CD14-positive monocyte (primary cell): ENCODE measurements at regions not wholly inside any gene's neighbourhood (a gene's known extent, or its start where the extent isn't known, plus 50 kb on each side); places are given as distances from the start of the nearest gene placed in this dataset.

Experiments
- DNase-seq, 3 donors: peaks; one replicate each; pipeline ENCODE4 v3.0.0-alpha.2; 2011 to 2022
- H2AFZ ChIP-seq: 2 replicates; pipeline ENCODE4 v1.6.0; 2012; ENCODE audit warnings: mild to moderate bottlenecking, low read depth, low read length, inconsistent platforms; ENCODE audit not compliant: insufficient read depth, poor library complexity, severe bottlenecking
- H3K27ac ChIP-seq, 2 donors: 1 replicate in 1 of 2; 2 replicates in 1 of 2; pipeline ENCODE4 v1.5.1; 2012 to 2013; ENCODE audit warnings: low read length in 2 of 2, control low read depth in 1 of 2, inconsistent platforms in 1 of 2, low read depth in 1 of 2, mild to moderate bottlenecking in 1 of 2
- H3K27me3 ChIP-seq, 2 donors: one replicate each; pipeline versions ENCODE4 v1.6.0 to v1.6.1; 2011 to 2013; ENCODE audit warnings: low read length in 2 of 2; ENCODE audit not compliant: control insufficient read depth in 2 of 2, insufficient read depth in 2 of 2
- H3K36me3 ChIP-seq, 2 donors: replicated peaks in 1 of 2; 1 replicate in 1 of 2; 2 replicates in 1 of 2; pipeline versions ENCODE4 v1.5.1 to v1.6.1; 2012 to 2013; ENCODE audit warnings: low read length in 2 of 2, control low read depth in 1 of 2, inconsistent platforms in 1 of 2, mild to moderate bottlenecking in 1 of 2; ENCODE audit not compliant: insufficient read depth in 2 of 2, control insufficient read depth in 1 of 2
- H3K4me1 ChIP-seq, 2 donors: 1 replicate in 1 of 2; 2 replicates in 1 of 2; pipeline versions ENCODE4 v1.5.1 to v1.6.1; 2012 to 2013; ENCODE audit warnings: low read length in 2 of 2, control low read depth in 1 of 2, inconsistent platforms in 1 of 2, mild to moderate bottlenecking in 1 of 2, moderate library complexity in 1 of 2; ENCODE audit not compliant: insufficient read depth in 2 of 2, control insufficient read depth in 1 of 2
- H3K4me2 ChIP-seq: replicated peaks from 2 replicates; pipeline ENCODE3; 2012; ENCODE audit warnings: low read length, moderate library complexity, mild to moderate bottlenecking; ENCODE audit not compliant: poor library complexity, severe bottlenecking; ENCODE audit errors: extremely low read depth
- H3K4me3 ChIP-seq, 3 experiments: fragments of 200-600 bp in 1 of 3; sonication (generic) in 1 of 3; replicated peaks in 1 of 3; 1 replicate in 2 of 3; 2 replicates in 1 of 3; pipeline ENCODE4 v1.5.1; 2011 to 2013; ENCODE audit warnings: low read length in 3 of 3, mild to moderate bottlenecking in 3 of 3, control low read depth in 2 of 3, low read depth in 2 of 3, inconsistent platforms in 1 of 3, moderate library complexity in 1 of 3
- H3K79me2 ChIP-seq: 2 replicates; pipeline ENCODE4 v1.6.0; 2012; ENCODE audit warnings: mild to moderate bottlenecking, control low read depth, inconsistent platforms, low read length, moderate library complexity; ENCODE audit not compliant: insufficient read depth
- H3K9ac ChIP-seq: 2 replicates; pipeline ENCODE4 v1.6.0; 2017; ENCODE audit warnings: low read length, mild to moderate bottlenecking; ENCODE audit not compliant: insufficient read depth, poor library complexity, severe bottlenecking
- H3K9me3 ChIP-seq, 2 donors: replicated peaks in 1 of 2; 1 replicate in 1 of 2; 2 replicates in 1 of 2; pipeline versions ENCODE4 v1.5.1 to v1.6.1; 2012 to 2013; ENCODE audit warnings: low read length in 2 of 2, control low read depth in 1 of 2; ENCODE audit not compliant: control insufficient read depth in 1 of 2, insufficient read depth in 1 of 2
- H4K20me1 ChIP-seq: 2 replicates; pipeline ENCODE4 v1.6.0; 2012; ENCODE audit warnings: mild to moderate bottlenecking, low read length, control low read depth, moderate library complexity; ENCODE audit not compliant: insufficient read depth
- H3K27ac Mint-ChIP-seq, 7 donors: one replicate each; pipeline ENCODE4 v1.8.0; 2020; ENCODE audit warnings: mild to moderate bottlenecking in 7 of 7, mixed read lengths in 7 of 7, moderate library complexity in 6 of 7, inconsistent platforms in 2 of 7
- H3K27me3 Mint-ChIP-seq, 3 donors: one replicate each; pipeline ENCODE4 v1.8.0; 2021 to 2022; ENCODE audit warnings: low read depth in 3 of 3, mild to moderate bottlenecking in 3 of 3, mixed read lengths in 3 of 3, moderate library complexity in 3 of 3, inconsistent platforms in 1 of 3
- H3K36me3 Mint-ChIP-seq, 2 donors: one replicate each; pipeline ENCODE4 v1.8.0; 2020; ENCODE audit warnings: mixed read lengths in 2 of 2, inconsistent platforms in 1 of 2, mild to moderate bottlenecking in 1 of 2
- H3K4me1 Mint-ChIP-seq: one replicate; pipeline ENCODE4 v1.8.0; 2020; ENCODE audit warnings: mild to moderate bottlenecking, mixed read lengths
- H3K4me3 Mint-ChIP-seq, 2 donors: one replicate each; pipeline ENCODE4 v1.8.0; 2020; ENCODE audit warnings: mild to moderate bottlenecking in 2 of 2, mixed read lengths in 2 of 2, moderate library complexity in 1 of 2
- H3K9me3 Mint-ChIP-seq, 7 donors: one replicate each; pipeline ENCODE4 v1.8.0; 2020 to 2022; ENCODE audit warnings: mixed read lengths in 7 of 7, mild to moderate bottlenecking in 6 of 7, moderate library complexity in 6 of 7, inconsistent platforms in 2 of 7
- CTCF ChIP-seq: fragments of 200-600 bp; IDR thresholded peaks from one replicate; pipeline ENCODE4 v1.8.0; 2022; ENCODE audit warnings: antibody characterized with exemption, mild to moderate bottlenecking
- WGBS: methylation state at CpG from one replicate; pipeline ENCODE4 v1.1.5; 2013; ENCODE audit warnings: missing lambda C conversion rate; ENCODE audit not compliant: insufficient coverage; 5-methylcytosine and 5-hydroxymethylcytosine counted together
- intact Hi-C, 2 donors: fragments of 100-400 bp; cut with micrococcal nuclease; formaldehyde crosslinking; loops; one replicate each; pipeline versions ENCODE4 v1.15.0 to v1.15.1; 2023

- no peaks in the 10 kb centered on the region for H3K36me3 ChIP-seq
- no peak overlapping the region for H3K9ac ChIP-seq
- no peak overlapping the region for H3K27ac Mint-ChIP-seq
- WGBS = 93% methylated on average over 2 of the region's 5 CpGs
- no peaks in the 10 kb centered on the region for H4K20me1 ChIP-seq
- peaks cover 0 to 7% (median 2%) of the 10 kb centered on the region in 7 donors for H3K9me3 Mint-ChIP-seq
- no peaks in the 10 kb centered on the region for H3K9me3 ChIP-seq
- no peaks in the 10 kb centered on the region for H3K79me2 ChIP-seq
- no peak overlapping the region for H3K4me3 Mint-ChIP-seq
- no peak for DNase-seq
- no peak overlapping the region for H2AFZ ChIP-seq
- peaks cover 0 to 4% (median 1%) of the 10 kb centered on the region in 3 donors for H3K27me3 Mint-ChIP-seq
- intact Hi-C loops = no loop called here
- no peak overlapping the region for H3K27ac ChIP-seq
- H3K27me3 ChIP-seq = no peaks in the 10 kb centered on the region
- H3K4me2 ChIP-seq = no peak overlapping the region
- peaks cover 5% of the 10 kb centered on the region for H3K4me1 Mint-ChIP-seq
- TF ChIP-seq CTCF = no peak
- H3K36me3 Mint-ChIP-seq = no peaks in the 10 kb centered on the region
- no peaks in the 10 kb centered on the region for H3K4me1 ChIP-seq
- H3K4me3 ChIP-seq = no peak overlapping the region
Observed at GRCh38 chr15:81785679-81786078, 260.1 kb downstream of the MEX3B start.

GRCh38 chr15:81785181-81785580, 260.6 kb downstream of the MEX3B start:
- Histone ChIP-seq H3K36me3 (no peaks in the 10 kb centered on the region), H2AFZ (no peak overlapping the region), H3K9me3 (no peaks in the 10 kb centered on the region), H3K27ac (no peak overlapping the region), H3K9ac (no peak overlapping the region), H4K20me1 (no peaks in the 10 kb centered on the region), H3K4me1 (no peaks in the 10 kb centered on the region), H3K79me2 (no peaks in the 10 kb centered on the region), H3K27me3 (no peaks in the 10 kb centered on the region), H3K4me2 (no peak overlapping the region), H3K4me3 (no peak overlapping the region)
- intact Hi-C loops = no loop called here
- 100% methylated on average over 1 of the region's 4 CpGs for WGBS
- Mint-ChIP-seq H3K27me3 (peaks cover 1 to 4% (median 2%) of the 10 kb centered on the region in 3 donors), H3K4me3 (no peak overlapping the region), H3K27ac (no peak overlapping the region), H3K36me3 (no peaks in the 10 kb centered on the region), H3K4me1 (peaks cover 5% of the 10 kb centered on the region), H3K9me3 (peaks cover 0 to 7% (median 2%) of the 10 kb centered on the region in 7 donors)
- no peak for DNase-seq
- TF ChIP-seq CTCF = no peak
